M059J (cell line): ENCODE measurements at regions not wholly inside any gene's neighbourhood (a gene's known extent, or its start where the extent isn't known, plus 50 kb on each side); places are given as distances from the start of the nearest gene placed in this dataset.

Experiments used
- DNase-seq: peaks from one replicate; pipeline ENCODE4 v3.0.0-alpha.2; 2012; ENCODE audit warnings: low read depth

- peak; percentile 49 for DNase-seq
Measured at GRCh38 chr4:41389356-41389755, 132.6 kb downstream of the UCHL1 start.

GRCh38 chr4:41390661-41391060, 133.9 kb downstream of the UCHL1 start:
- DNase-seq = no peak

DNA sequence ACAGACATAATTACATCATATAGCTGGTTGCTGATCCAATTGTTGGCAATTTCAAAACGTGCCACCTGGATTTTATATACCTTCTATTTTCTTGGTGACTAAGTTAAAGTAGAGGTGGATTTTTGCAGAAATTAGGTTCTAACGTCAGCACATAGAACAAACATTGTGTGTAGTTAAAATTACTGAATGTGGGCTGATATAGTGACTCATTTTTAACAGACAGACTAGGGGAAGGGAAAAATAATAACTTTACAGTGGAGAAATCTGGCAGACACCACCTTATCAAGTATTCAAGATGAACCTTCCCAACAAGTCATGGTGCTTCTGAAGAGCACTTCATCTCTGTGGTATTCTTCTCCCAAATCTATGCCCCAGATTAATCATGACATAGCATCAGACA, 134.5 kb downstream of the UCHL1 start:
- peak; percentile 52 for DNase-seq

GRCh38 chr4:41394481-41394894, 137.8 kb downstream of the UCHL1 start:
- DNase-seq = peak; percentile 73

DNA sequence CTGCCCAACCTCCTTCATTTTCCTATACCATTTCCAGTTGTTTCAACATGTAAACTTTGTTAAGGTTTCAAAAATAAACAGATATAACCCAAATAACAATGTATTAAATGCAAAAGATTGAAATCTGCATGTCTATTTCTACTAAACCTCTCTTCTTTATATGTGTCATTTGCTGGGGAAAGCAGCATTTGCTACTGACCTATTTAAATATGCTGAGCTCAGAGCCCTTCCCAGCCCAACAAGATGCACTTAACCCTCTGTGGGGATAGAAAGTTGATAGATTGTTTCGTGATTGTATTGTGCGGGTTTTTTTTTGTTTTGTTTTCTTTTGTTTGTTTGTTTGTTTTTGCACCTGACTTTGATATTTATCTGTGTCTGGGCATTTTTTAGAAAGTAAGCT, 139.5 kb downstream of the UCHL1 start:
- no peak for DNase-seq

- no peak for DNase-seq
Measured at GRCh38 chr4:41396869-41397268, 140.1 kb downstream of the UCHL1 start.

GRCh38 chr4:41399231-41399630, 138.7 kb upstream of the LIMCH1 start:
- peak; percentile 68 for DNase-seq

DNA sequence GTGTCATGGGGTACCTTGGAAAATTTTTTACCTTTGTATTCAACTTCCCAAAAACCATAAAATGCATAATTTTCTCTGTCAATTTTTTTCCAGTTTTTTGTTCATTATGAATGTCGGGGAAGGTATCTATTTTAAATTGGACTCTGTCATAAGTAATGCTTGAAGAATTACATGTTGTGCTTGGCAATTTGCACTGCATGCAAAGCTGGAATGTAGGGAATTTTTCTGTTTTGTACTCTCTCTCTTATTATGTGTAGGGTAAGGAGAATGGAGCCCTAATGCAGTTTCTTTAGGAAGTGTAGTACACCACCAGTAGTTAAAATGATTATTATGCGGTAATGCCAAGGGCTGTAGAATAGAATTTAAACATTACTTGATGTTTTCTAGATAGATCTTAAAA, 137.7 kb upstream of the LIMCH1 start:
- DNase-seq = no peak

DNA sequence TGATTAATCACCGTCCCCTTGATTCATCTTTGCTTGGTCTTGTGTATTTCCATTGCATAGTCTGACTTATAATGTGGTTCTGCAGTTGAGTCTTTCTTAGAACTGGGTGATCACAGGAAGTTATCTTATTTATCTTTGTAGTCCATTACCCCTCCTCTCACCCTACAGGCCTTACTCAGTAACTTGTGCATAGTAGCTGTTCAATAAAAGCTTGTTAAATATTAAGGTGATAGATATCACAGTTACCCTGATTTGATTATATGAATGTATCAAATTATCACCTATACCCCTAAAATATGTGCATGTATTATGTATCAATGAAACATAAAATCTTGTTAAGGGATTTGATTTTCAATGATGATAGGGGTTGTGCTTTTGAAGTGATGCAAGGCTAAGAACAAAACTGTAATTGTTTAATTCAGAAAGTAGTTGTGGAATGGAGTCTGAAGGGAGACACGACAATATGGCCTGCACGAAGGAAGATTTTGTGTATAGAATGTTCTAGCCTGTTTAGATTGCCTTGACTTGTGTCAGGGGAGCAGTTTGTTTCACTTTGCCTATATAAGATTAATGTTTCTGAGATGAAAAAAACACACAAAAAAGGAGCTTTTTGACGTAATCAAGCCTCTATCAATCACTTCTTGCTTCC, 132.4 kb upstream of the LIMCH1 start:
- no peak for DNase-seq

DNA sequence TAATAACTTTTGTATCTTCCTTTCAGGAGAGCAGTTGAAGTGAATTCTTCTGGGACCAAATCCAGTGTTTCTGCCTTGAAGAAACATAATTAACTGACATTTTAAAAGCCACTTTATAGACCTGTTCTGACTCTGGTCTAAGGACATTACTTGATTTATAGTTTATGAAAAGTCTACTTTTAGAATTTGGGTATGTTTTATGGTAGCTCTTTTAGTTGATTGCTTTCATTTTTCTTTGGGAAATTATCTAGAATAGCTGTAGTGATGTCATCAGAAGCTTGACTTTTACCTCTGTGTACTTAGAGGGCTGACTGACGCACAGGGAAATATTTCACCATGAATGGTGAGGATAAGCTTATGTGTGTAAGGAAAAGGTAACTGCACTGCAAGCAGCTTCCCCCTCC, 131.8 kb upstream of the LIMCH1 start:
- DNase-seq = no peak

- DNase-seq = no peak
Measured at GRCh38 chr4:41408150-41408549, 129.8 kb upstream of the LIMCH1 start.

- DNase-seq = peak; percentile 47
Measured at GRCh38 chr4:41408859-41409593, 128.9 kb upstream of the LIMCH1 start.

- no peak for DNase-seq
Measured at GRCh38 chr4:41409594-41409895, 128.4 kb upstream of the LIMCH1 start.

- peak; percentile 68 for DNase-seq
Measured at GRCh38 chr4:41410049-41410448, 127.9 kb upstream of the LIMCH1 start.

GRCh38 chr4:41413670-41414411, 124.1 kb upstream of the LIMCH1 start:
- peak; percentile 72 for DNase-seq

DNA sequence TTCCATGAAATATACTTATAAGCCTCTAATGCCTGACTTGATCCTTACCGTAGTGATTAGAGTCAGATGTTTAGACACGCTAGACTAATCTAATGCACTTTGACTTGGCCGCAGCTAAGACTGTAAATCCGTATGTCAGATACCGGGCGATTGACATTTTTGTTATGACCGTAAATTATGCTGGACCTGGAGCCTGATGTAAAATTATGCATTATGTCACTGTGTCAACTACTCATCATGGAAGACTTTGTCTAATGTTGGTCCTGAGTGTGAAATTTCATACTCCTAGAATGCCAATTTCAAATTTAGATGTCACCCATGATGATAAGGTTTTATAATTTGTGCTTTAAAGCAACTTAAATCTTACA, 123.6 kb upstream of the LIMCH1 start:
- DNase-seq = no peak

- peak; percentile 91 for DNase-seq
Measured at GRCh38 chr4:41418444-41418843, 119.5 kb upstream of the LIMCH1 start.

DNA sequence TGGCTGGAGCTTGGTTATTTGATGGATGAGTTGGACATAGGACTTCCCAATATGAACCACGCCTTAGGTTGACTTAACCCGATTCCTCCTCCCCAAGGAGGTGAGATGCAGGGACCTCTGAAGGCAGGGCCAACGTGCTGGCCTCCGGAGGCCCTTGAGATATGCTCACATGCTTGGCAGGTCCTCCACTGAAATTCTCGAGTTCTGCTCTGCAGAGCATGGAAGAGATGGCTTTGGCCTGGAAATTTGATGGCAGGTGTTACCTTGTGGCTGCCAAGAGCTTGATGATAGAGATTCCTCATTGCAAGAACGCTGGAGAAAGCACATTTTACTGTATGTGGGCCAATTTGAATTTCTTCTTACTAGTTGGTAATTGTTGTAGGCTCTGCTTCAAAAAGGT, 117.4 kb upstream of the LIMCH1 start:
- no peak for DNase-seq

DNA sequence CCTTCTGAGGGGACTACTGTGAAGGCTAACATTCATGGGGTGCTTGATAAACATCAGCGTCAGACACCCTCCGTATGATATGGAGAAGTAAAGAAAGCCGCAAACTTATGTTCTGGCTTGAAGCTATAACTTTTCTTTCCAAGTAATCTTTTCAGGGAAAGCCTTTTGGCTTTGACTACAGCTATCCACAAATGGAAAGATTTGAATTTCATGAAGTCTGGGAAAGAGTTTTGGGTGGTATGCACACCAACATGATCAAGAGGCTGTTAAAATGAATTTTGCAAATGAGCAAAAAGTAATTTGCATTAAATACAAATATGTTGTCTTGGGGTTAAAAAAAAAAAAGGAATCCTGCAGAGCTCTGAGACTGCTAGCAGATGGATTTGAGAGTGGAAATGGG, 114.8 kb upstream of the LIMCH1 start:
- DNase-seq = no peak

DNA sequence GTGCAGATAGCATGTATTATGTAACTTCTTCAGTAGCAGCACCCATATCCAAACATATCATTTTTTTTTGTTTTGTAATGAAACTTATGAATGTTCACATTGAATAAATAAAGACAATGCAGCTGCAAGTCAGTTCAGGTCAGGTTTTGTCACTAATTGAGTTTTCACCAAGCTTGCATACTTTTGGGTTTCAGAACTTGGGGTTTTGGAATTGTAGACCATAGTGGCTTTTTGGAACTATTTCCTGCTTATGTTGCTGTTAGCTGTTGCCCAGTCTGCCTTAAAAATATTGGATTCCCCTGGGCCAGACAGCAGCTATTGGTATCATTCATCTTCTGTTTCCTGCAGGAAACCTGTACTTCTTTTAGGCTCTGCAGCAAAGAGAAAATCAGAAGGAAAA, 113.4 kb upstream of the LIMCH1 start:
- no peak for DNase-seq

DNA sequence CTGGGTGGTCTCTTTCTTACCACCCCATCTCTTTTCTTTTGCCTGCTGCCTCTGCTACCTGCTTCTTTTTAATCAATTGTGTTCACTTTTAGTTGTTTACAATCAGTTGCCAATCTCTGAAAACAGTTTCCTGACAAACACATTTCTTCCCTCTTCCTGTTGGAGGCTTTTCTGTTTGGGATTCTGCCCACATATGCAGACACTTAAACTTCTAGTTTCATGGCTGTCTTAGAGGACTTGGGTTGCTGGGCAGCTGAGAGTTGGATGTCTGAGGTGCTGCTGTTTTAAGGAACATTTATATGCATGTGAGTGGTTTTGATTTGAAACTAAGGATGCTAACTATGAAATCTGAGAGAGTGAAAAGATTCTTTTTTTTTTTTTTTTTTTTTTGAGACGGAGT, 112.3 kb upstream of the LIMCH1 start:
- DNase-seq = no peak

- DNase-seq = peak; percentile 62
Measured at GRCh38 chr4:41426539-41426938, 111.4 kb upstream of the LIMCH1 start.

GRCh38 chr4:41427306-41427882, 110.6 kb upstream of the LIMCH1 start:
- no peak for DNase-seq
